VCaP (cell line): ENCODE measurements at regions not wholly inside any gene's neighbourhood (a gene's known extent, or its start where the extent isn't known, plus 50 kb on each side); places are given as distances from the start of the nearest gene placed in this dataset.
"Not testable (repeated sequence)": the region's sequence is repeated elsewhere in the genome, so short reads cannot be mapped to it uniquely, and the experiment has no call there.

Experiments used
- H3K27ac ChIP-seq: fragments of 450-650 bp; 2 replicates; pipeline ENCODE4 v1.5.1; 2017
- TF ChIP-seq, protein P1 (sequence below): fragments of 450-650 bp; conservative IDR thresholded peaks from 2 replicates; pipeline ENCODE4 v1.5.1; 2017; ENCODE audit warnings: mild to moderate bottlenecking, moderate library complexity

DNA sequence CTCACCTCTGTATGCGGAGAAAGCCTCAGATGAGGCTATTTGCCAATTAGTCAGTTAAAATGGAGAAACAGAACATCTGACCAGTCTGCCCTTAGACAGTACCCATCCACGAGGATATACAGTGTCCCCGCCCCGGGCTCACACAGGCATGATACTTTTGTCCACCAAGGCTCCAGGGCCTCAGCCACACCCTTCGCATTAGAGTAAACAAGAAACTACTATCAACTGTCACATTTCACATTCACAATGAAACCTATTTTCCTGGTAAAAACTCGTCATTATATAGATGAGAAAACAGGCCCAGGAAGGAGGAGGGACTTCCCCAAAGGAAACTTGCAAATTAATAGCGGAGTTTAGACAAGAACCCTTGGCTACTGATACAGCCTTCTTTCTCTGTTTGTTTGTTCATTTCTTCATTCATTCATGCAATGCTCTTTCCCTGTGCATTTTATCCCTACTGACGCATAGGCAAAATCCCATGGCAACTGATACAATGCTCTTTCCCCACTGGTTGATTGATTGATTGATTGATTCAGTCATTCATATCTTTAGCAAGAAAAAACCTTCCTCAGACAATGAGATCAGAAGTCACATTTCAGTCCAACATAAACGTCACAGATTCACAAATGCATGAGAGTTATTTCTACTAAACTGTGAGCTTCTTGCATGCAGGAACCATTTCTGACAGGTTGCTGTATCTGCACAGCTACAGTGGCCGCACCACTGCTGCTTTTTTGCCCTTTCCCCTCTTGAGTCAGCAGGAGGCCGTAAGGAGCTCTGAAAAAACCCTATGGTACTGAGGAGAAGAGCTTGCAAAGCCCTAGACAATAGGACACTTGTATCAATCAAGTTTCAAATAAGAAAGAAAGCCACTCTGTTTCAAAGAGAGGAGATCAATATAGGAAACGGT lies 777.1 kb downstream of the RNF144A start:
- TF ChIP-seq, protein P1, sequence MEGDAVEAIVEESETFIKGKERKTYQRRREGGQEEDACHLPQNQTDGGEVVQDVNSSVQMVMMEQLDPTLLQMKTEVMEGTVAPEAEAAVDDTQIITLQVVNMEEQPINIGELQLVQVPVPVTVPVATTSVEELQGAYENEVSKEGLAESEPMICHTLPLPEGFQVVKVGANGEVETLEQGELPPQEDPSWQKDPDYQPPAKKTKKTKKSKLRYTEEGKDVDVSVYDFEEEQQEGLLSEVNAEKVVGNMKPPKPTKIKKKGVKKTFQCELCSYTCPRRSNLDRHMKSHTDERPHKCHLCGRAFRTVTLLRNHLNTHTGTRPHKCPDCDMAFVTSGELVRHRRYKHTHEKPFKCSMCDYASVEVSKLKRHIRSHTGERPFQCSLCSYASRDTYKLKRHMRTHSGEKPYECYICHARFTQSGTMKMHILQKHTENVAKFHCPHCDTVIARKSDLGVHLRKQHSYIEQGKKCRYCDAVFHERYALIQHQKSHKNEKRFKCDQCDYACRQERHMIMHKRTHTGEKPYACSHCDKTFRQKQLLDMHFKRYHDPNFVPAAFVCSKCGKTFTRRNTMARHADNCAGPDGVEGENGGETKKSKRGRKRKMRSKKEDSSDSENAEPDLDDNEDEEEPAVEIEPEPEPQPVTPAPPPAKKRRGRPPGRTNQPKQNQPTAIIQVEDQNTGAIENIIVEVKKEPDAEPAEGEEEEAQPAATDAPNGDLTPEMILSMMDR = no peak
- no peak overlapping the region for H3K27ac ChIP-seq

DNA sequence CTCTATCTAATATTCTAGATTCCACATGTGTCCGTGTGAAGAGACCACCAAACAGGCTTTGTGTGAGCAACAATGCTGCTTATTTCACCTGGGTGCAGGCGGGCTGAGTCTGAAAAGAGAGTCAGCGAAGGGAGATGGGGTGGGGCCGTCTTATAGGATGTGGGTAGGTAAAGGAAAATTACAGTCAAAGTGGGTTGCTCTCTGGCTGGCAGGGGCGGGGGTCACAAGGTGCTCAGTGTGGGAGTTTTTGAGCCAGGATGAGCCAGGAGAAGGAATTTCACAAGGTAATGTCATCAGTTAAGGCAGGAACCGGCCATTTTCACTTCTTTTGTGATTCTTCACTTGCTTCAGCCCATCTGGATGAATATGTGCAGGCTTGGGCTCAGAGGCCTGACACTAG lies 779.3 kb downstream of the RNF144A start:
- H3K27ac ChIP-seq = not testable (repeated sequence)

DNA sequence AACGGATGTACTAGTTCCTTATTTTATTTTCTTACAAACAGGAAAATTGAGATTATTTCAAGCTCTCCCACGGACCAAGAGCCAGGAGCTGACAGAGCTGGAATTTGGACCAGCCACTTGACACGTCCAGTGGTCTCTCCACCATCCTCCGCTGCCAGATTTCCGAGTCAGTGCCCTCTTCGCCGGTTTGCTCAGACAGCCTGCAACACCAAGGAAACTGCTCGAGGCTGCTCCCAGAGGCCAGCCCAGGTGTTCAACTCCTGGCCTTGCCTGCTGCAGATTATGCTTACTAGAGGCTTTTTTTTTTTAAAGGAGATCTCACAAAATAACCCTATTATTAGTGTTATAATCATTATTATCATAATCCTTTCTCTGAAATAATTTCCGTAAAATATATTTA lies 779.8 kb downstream of the RNF144A start:
- no peak overlapping the region for H3K27ac ChIP-seq
- TF ChIP-seq, protein P1 = no peak

DNA sequence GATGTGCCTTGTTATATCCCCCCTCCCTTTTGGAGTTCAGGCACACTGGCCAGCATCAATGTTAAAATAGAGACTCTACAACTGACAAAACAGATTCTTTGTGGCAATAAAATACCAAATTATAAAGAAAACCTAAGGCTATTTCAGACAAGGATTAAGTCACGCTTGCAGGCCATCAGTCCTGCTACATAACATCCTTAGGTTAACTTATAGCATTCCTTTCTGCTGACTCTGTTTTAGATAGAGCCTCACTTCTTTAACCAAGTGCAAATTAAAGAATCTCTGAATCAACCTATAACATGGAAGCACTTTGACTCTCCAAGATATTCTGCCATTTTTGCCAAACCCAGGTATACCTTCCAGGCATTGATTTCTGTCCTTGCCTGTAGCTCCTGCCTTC lies 784.6 kb downstream of the RNF144A start:
- TF ChIP-seq, protein P1 = no peak
- H3K27ac ChIP-seq = no peak overlapping the region

DNA sequence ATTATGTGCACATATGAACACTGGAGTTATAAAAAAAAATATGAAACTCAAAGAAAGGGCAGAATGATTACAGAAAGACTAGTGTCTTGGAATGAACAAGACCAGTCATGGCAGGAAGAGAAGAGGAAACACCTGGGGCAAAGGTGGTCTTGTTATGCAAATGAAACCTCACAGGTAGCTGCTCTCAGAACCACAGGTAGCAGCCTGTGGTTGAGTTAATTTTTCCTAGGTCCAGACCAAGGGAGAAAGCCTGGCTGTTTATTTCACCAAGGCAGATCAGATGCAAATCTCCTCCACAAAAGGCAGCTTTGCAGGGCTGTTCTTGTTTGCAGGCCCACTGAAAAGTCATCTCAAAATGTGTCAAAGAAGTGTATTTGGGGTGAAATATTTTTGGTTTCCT lies 785.8 kb downstream of the RNF144A start:
- TF ChIP-seq, protein P1 = no peak
- H3K27ac ChIP-seq = no peak overlapping the region

DNA sequence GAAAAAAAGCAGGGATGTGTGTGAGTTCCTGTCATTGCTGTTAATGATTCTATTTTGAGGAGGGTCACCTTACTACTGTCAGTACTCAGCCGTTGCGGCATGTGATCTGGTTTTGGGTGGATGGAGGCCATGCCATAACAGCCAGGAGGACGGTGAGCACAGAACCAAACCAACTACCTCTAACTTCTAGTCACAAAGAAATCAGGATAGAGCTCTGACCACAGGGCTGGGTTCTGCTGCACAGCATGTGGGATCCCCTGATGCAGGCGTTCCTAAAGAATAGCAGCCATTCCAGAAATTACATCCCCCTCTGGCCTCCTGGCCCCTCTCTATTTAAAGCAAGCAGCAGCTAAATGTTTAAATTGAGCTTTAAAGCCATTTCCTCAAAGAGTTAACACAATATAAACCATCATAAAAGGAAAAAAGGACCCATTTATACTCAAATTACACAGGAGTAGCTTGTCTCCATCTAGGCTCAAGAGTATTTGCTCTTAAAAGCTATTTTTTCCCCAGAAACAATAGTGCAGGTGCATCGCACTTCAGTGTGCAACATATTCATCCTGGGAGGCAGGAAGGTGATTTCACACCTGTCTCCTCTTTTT lies 786.4 kb downstream of the RNF144A start:
- TF ChIP-seq, protein P1 = no peak
- H3K27ac ChIP-seq = no peak overlapping the region

DNA sequence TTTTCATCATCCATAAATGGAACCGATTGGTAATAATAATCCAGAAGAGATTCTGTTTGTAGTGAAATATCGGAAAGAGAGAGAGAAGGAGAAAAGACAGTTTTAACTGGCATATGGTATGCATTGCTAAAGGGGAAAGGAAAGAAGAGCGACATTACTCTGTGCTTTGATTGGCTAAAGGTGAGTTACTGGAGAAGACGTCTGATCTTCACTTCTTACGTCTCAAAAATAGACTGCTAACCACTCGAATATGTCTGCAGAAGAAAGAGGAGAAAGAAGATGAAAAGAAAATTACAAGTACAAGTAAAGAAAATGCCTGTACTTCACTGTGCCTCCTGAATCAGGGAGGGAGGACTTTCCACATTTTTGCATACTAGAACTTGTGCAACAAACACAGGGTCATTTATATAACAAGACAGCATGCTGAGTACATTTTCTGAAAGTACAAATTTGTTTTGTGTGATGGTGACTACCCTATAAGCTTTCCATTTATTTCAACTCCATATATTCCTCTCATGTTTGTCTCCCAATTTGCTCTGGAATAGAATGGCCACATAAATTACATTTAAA lies 787.2 kb downstream of the RNF144A start:
- TF ChIP-seq, protein P1 = no peak
- no peak overlapping the region for H3K27ac ChIP-seq
